GM06990 (cell line): ENCODE measurements at regions not wholly inside any gene's neighbourhood (a gene's known extent, or its start where the extent isn't known, plus 50 kb on each side); places are given as distances from the start of the nearest gene placed in this dataset.

Experiments used
- DNase-seq: peaks from one replicate; pipeline ENCODE4 v3.0.0-alpha.2; 2011; ENCODE audit not compliant: insufficient read length; ENCODE audit errors: extremely low read depth
- H3K27me3 ChIP-seq: replicated peaks from 2 replicates; pipeline ENCODE4 v1.6.0; 2011; ENCODE audit warnings: low read length; ENCODE audit not compliant: control insufficient read depth, insufficient read depth
- H3K36me3 ChIP-seq: 2 replicates; pipeline ENCODE4 v1.5.1; 2011; ENCODE audit warnings: low read length; ENCODE audit not compliant: control insufficient read depth, insufficient read depth
- H3K4me3 ChIP-seq: replicated peaks from 2 replicates; pipeline ENCODE4 v1.5.1; 2011; ENCODE audit warnings: low read depth, mild to moderate bottlenecking, control low read depth, low read length
- CTCF ChIP-seq: IDR thresholded peaks from 2 replicates; pipeline ENCODE4 v1.5.1; 2011; ENCODE audit warnings: low read length, control low read depth, mild to moderate bottlenecking, inconsistent platforms; ENCODE audit not compliant: insufficient read depth, poor library complexity, severe bottlenecking

DNA sequence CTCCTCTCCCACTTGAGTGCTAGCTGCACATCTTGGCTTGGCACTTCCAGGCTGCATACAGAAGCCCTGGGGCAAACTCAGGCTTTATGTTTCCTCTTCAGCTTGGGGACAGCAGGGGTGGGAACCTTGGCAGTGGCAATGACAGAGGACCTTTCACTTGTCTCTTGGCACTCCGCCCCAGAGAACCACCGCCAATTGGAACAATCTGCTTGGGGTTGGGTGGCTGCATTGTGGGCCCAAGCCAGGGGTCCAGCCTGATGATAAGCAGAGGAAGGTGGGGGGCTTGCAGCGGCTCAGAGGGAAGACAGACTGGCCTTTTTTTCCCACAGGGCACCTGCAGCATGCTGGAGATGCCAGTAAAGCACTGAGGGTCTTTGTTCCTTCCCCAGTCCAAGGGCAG, 179.0 kb upstream of the NMUR2 start:
- Histone ChIP-seq H3K4me3 (no peak overlapping the region), H3K27me3 (no peaks in the 10 kb centered on the region), H3K36me3 (no peaks in the 10 kb centered on the region)
- DNase-seq: no peak
- no peak for TF ChIP-seq CTCF

DNA sequence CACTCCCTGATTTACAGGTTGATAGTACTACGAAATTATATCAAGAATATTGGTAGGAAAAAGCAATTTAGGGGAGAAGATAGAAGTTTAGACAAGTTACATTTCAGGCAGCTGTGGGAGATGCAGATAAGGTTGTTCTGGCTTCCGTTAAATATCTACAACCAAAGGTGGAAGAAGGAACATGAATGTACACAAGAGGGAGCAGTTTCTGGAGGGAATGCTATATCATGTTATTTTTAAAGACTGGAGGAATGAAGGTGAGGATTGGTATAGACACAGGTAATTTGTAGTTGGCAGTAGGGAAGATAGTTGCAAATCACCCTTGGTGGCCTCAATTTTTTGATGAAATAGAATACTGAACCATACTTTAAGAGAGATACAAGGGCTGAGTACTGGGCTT, 187.3 kb upstream of the NMUR2 start:
- Histone ChIP-seq H3K4me3 (no peak overlapping the region), H3K27me3 (no peaks in the 10 kb centered on the region), H3K36me3 (no peaks in the 10 kb centered on the region)
- no peak for TF ChIP-seq CTCF
- DNase-seq: no peak

GRCh38 chr5:152593388-152593787, 188.3 kb upstream of the NMUR2 start:
- TF ChIP-seq CTCF: peak; percentile 27
- Histone ChIP-seq H3K36me3 (no peaks in the 10 kb centered on the region), H3K4me3 (no peak overlapping the region), H3K27me3 (no peaks in the 10 kb centered on the region)
- DNase-seq: no peak

DNA sequence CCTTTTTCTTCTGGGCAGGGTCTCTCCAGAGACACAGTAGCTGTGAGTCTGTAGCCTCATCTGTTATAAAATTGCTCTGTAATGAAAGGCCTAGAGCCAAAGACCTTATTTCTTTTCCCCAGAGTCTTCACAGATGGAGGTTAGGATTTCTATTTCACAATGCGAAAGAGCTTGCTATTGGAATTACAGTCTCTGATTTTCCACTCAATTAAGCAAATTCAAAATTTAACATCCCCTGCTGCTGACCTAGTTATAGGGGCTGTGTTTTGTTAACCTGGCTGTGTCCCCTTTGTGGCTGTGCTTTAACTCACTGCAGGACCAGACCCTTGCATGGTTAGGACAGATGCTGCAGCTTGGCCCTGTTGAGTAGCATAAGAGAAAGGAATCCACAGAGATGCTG, 190.3 kb upstream of the NMUR2 start:
- Histone ChIP-seq H3K27me3 (no peaks in the 10 kb centered on the region), H3K36me3 (no peaks in the 10 kb centered on the region), H3K4me3 (no peak overlapping the region)
- no peak for DNase-seq
- no peak for TF ChIP-seq CTCF

DNA sequence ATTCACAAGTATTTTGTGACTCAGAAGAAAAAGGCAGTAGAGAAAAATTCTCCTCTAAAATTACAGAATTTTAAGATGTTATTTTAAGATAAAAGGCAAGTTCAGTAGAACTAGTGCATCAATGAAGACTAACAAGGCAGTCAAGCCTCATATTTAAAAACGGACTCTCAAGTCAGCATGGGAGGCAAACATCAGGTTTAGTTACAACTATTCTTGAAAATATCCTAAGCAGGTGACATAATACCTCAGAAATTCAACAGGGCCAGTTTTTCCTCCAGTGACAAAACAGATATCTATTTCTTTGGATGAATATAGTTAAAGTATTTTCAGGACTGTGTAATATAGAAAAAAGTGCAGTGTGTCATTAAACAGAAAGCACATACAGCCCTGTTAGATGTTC, 194.0 kb upstream of the NMUR2 start:
- Histone ChIP-seq H3K36me3 (no peaks in the 10 kb centered on the region), H3K27me3 (no peaks in the 10 kb centered on the region), H3K4me3 (no peak overlapping the region)
- no peak for TF ChIP-seq CTCF
- DNase-seq: no peak
